ENCODE measurements at regions not wholly inside any gene's neighbourhood (a gene's known extent, or its start where the extent isn't known, plus 50 kb on each side); places are given as distances from the start of the nearest gene placed in this dataset.

DNA sequence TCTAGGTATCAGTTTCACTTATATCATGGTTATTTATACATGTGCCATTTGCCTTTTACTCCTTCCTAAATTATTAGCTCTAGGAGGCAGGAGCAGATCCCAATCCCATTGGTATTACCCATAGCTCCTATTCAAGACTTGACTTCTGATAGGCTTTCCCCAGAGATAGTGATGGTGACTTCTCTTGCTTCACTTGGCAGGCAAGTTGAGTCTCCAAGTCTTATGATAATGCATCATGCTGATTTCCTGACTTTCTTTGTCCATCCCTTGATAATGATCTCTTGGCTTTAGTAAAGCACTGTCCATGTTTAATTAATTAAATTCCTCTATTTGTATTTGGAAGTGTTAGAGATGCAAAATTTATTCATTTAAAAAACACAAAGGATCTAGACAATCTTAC is 253.5 kb upstream of the ADAMTS5 start:
- TF ChIP-seq EP300 (IDR thresholded peaks at IDR 0.05; ENCODE audit: borderline replicate concordance) (no peak), NFIC (IDR thresholded peaks at IDR 0.05) (no peak), TEAD4 (IDR thresholded peaks at IDR 0.05) (no peak), YY1 (IDR thresholded peaks at IDR 0.05; ENCODE audit: low read depth) (no peak), TAF1 (IDR thresholded peaks at IDR 0.05; ENCODE audit: low read depth) (no peak), ZBTB7A (IDR thresholded peaks at IDR 0.05; ENCODE audit: low read depth) (no peak), CEBPB (IDR thresholded peaks at IDR 0.05) (no peak), FOXM1 (IDR thresholded peaks at IDR 0.05; ENCODE audit: borderline replicate concordance, low read depth) (no peak), TCF12 (IDR thresholded peaks at IDR 0.05; ENCODE audit: low read depth) (no peak), EGR1 (IDR thresholded peaks at IDR 0.05) (no peak)
- TF ChIP-seq, protein P1, sequence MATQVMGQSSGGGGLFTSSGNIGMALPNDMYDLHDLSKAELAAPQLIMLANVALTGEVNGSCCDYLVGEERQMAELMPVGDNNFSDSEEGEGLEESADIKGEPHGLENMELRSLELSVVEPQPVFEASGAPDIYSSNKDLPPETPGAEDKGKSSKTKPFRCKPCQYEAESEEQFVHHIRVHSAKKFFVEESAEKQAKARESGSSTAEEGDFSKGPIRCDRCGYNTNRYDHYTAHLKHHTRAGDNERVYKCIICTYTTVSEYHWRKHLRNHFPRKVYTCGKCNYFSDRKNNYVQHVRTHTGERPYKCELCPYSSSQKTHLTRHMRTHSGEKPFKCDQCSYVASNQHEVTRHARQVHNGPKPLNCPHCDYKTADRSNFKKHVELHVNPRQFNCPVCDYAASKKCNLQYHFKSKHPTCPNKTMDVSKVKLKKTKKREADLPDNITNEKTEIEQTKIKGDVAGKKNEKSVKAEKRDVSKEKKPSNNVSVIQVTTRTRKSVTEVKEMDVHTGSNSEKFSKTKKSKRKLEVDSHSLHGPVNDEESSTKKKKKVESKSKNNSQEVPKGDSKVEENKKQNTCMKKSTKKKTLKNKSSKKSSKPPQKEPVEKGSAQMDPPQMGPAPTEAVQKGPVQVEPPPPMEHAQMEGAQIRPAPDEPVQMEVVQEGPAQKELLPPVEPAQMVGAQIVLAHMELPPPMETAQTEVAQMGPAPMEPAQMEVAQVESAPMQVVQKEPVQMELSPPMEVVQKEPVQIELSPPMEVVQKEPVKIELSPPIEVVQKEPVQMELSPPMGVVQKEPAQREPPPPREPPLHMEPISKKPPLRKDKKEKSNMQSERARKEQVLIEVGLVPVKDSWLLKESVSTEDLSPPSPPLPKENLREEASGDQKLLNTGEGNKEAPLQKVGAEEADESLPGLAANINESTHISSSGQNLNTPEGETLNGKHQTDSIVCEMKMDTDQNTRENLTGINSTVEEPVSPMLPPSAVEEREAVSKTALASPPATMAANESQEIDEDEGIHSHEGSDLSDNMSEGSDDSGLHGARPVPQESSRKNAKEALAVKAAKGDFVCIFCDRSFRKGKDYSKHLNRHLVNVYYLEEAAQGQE (IDR thresholded peaks at IDR 0.05; ENCODE audit: low read depth) = no peak
- TF ChIP-seq, protein P2, sequence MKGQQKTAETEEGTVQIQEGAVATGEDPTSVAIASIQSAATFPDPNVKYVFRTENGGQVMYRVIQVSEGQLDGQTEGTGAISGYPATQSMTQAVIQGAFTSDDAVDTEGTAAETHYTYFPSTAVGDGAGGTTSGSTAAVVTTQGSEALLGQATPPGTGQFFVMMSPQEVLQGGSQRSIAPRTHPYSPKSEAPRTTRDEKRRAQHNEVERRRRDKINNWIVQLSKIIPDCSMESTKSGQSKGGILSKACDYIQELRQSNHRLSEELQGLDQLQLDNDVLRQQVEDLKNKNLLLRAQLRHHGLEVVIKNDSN (IDR thresholded peaks at IDR 0.05) = no peak
- TF ChIP-seq, protein P3, sequence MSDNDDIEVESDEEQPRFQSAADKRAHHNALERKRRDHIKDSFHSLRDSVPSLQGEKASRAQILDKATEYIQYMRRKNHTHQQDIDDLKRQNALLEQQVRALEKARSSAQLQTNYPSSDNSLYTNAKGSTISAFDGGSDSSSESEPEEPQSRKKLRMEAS (IDR thresholded peaks at IDR 0.05) = no peak

DNA sequence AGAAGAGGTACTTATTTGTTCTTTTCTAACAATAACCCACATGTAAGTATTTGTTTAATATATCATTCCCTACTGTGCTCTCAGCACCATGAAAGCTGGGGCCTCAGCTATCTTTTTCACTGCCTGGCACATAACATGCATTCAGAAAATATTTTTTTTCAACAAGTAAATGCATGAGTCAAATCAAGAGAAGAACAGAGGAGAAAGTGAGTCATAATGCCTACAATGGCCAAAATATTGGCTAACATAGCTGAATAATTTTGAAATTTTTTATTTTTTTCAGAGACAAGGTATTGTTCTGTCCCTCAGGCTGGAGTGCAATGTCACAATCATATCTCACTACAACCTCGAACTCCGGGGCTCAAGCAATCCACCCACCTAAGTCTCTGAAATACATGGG is 252.2 kb upstream of the ADAMTS5 start:
- TF ChIP-seq CEBPB (IDR thresholded peaks at IDR 0.05) = peak; percentile 71
- TF ChIP-seq TCF12 (IDR thresholded peaks at IDR 0.05; ENCODE audit: low read depth) = peak; percentile 89
- peak; percentile 88 for TF ChIP-seq NFIC (IDR thresholded peaks at IDR 0.05)
- TF ChIP-seq CREB1 (IDR thresholded peaks at IDR 0.05; ENCODE audit: low read depth) = no peak
- peak; percentile 93 for TF ChIP-seq FOXM1 (IDR thresholded peaks at IDR 0.05; ENCODE audit: borderline replicate concordance, low read depth)
- TF ChIP-seq EGR1 (IDR thresholded peaks at IDR 0.05) = no peak
- no peak for TF ChIP-seq RAD21 (IDR thresholded peaks at IDR 0.05; ENCODE audit: low read depth)
- TF ChIP-seq ZBTB7A (IDR thresholded peaks at IDR 0.05; ENCODE audit: low read depth) = no peak
- TF ChIP-seq, protein P1 (IDR thresholded peaks at IDR 0.05; ENCODE audit: low read depth) = no peak
- no peak for TF ChIP-seq TAF1 (IDR thresholded peaks at IDR 0.05; ENCODE audit: low read depth)
- TF ChIP-seq, protein P2 (IDR thresholded peaks at IDR 0.05) = no peak
- TF ChIP-seq TEAD4 (IDR thresholded peaks at IDR 0.05) = peak; percentile 78
- peak; percentile 95 for TF ChIP-seq EP300 (IDR thresholded peaks at IDR 0.05; ENCODE audit: borderline replicate concordance)
- no peak for TF ChIP-seq YY1 (IDR thresholded peaks at IDR 0.05; ENCODE audit: low read depth)
- TF ChIP-seq, protein P3 (IDR thresholded peaks at IDR 0.05) = no peak

DNA sequence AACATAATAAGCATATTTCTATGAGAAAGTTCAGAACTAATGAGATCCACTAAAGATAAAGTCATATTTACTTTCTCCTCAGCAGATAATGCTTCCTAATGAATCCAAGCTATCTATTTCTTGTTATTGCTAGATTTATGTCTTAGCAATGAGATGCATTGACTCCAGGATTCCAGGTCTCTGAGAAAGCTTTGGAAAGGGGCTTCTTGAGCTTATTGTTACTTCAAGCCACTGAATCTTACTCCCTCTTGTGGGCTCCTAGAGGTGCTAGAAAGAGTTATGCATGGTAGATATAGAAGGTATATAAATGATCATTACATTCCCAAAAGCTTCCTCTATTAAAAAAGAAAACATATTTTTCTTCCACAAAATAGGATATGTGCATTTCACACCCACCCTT is 246.4 kb upstream of the ADAMTS5 start:
- TF ChIP-seq TEAD4 (IDR thresholded peaks at IDR 0.05) (no peak), RAD21 (IDR thresholded peaks at IDR 0.05; ENCODE audit: low read depth) (peak; percentile 45)

DNA sequence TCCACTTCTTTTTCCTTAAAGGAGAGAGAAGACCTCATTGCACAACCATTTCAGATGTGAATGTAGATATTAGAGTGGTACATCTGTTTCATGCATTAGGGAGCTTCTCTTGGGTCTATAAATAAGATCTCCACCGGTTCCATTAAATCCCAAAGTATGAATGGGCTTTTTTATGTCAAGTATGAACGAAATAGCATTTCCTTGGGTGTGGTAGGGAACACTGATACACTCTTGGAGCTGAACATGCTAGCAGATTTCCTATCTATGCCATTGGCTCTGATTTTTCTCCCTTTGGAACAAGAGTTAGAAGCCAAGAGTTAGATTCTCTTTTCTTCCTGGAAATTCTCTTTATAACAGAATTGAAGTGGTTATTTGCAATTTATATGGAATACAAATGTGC is 245.6 kb upstream of the ADAMTS5 start:
- TF ChIP-seq NFIC (IDR thresholded peaks at IDR 0.05) (no peak), FOXM1 (IDR thresholded peaks at IDR 0.05; ENCODE audit: borderline replicate concordance, low read depth) (no peak), TAF1 (IDR thresholded peaks at IDR 0.05; ENCODE audit: low read depth) (no peak), YY1 (IDR thresholded peaks at IDR 0.05; ENCODE audit: low read depth) (no peak), CEBPB (IDR thresholded peaks at IDR 0.05) (no peak), ZBTB7A (IDR thresholded peaks at IDR 0.05; ENCODE audit: low read depth) (no peak)
- TF ChIP-seq, protein P2 (IDR thresholded peaks at IDR 0.05) = no peak
- TF ChIP-seq, protein P3 (IDR thresholded peaks at IDR 0.05) = no peak

DNA sequence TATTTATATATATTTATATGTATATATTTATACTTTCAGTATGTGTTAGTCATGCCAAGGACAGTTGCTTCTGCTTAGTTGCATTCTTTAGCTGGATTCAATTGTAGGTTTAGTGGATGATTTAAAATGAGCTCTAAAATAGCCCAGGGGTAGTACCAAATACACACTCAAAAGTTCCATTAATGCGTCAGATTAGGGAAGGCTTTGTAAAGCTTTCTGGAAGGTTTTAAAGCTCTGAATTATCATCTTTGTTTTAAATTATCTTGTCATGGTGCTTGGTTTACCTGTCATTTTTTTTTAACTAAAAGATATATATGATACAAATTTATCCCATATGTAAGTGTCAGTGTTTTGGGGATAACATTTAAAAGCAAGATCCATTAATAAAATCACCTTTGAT is 242.7 kb upstream of the ADAMTS5 start:
- TF ChIP-seq ZBTB7A (IDR thresholded peaks at IDR 0.05; ENCODE audit: low read depth) = no peak
- no peak for TF ChIP-seq NFIC (IDR thresholded peaks at IDR 0.05)
- TF ChIP-seq, protein P1 (IDR thresholded peaks at IDR 0.05; ENCODE audit: low read depth) = no peak
- TF ChIP-seq CREB1 (IDR thresholded peaks at IDR 0.05; ENCODE audit: low read depth) = no peak
- TF ChIP-seq, protein P3 (IDR thresholded peaks at IDR 0.05) = no peak
- no peak for TF ChIP-seq TCF12 (IDR thresholded peaks at IDR 0.05; ENCODE audit: low read depth)
- TF ChIP-seq FOXM1 (IDR thresholded peaks at IDR 0.05; ENCODE audit: borderline replicate concordance, low read depth) = no peak
- TF ChIP-seq, protein P2 (IDR thresholded peaks at IDR 0.05) = no peak
- no peak for TF ChIP-seq EGR1 (IDR thresholded peaks at IDR 0.05)
- no peak for TF ChIP-seq TAF1 (IDR thresholded peaks at IDR 0.05; ENCODE audit: low read depth)
- no peak for TF ChIP-seq EP300 (IDR thresholded peaks at IDR 0.05; ENCODE audit: borderline replicate concordance)
- no peak for TF ChIP-seq YY1 (IDR thresholded peaks at IDR 0.05; ENCODE audit: low read depth)
- TF ChIP-seq RAD21 (IDR thresholded peaks at IDR 0.05; ENCODE audit: low read depth) = no peak
- no peak for TF ChIP-seq TEAD4 (IDR thresholded peaks at IDR 0.05)
- TF ChIP-seq CEBPB (IDR thresholded peaks at IDR 0.05) = no peak

All from Ishikawa (cell line).